Skeletal muscle cell (primary cell): ENCODE measurements at regions not wholly inside any gene's neighbourhood (a gene's known extent, or its start where the extent isn't known, plus 50 kb on each side); places are given as distances from the start of the nearest gene placed in this dataset.
A peak's percentile ranks its signal among the peaks of the same experiment; 100 is the strongest.
"Not testable (repeated sequence)": the region's sequence is repeated elsewhere in the genome, so short reads cannot be mapped to it uniquely, and the experiment has no call there.

Experiments used
- DNase-seq: peaks from one replicate; pipeline ENCODE4 v3.0.0-alpha.2; 2010; ENCODE audit warnings: low read depth
- H3K4me3 ChIP-seq: 2 replicates; pipeline ENCODE4 v1.5.1; 2011; ENCODE audit warnings: low read depth, mild to moderate bottlenecking, control low read depth, low read length, moderate library complexity

DNA sequence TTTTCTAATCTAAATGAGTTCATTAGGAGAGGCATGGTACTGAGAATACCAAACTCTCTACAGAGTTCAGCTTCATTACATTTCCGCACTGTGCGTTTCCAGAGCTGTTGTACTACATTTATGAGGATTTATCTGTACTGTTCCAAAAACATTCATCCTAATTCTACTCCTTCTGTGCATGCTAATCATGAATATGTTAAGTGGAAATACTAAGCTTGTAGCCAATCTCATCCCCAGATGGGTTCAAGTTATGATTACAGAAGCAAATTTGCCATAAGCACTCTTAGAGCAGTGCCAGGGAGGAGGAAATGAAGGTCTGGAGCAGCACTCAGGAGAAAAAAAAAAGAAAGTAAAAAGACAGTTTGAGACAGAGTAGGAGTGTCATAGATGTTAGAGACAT lies 544.3 kb downstream of the GBE1 start:
- no peak overlapping the region for H3K4me3 ChIP-seq
- no peak for DNase-seq

DNA sequence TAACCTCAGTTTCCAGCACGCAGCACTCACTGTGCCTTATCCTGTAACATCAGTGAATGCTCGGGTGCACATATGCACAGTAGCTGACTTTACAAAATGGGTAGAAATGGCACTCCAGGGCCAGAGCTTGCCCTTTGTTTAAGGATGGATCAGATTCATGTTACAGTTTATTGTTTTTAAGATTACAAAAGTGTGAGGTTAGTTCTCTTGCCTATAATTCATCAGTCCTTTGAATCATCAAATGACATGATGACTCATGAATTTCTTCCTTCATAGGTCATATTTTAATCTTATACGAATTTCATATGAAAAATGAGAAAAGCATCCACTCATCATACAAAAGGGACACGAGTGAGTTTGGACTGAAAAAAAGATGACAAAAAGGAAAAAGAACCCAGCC lies 545.3 kb downstream of the GBE1 start:
- H3K4me3 ChIP-seq = no peak overlapping the region
- DNase-seq = peak; percentile 32

DNA sequence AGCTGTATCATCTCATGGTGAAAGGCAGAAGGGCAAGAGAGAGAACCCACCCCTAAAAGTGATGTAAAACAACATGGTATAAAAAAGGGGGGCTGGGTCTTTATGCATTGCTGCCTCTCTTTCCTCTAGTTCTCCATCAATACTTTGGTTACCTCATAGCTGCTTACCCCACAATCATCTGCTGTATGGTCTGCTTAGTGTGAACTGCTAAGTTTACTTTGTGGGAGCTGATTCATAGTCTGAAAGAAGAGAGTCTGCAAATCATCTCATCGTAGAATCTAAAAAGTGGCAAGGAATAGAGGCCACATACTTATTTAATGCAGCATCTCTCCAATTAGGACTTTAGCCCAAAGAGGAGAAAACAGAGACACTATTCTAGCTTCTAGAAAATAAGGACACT lies 546.8 kb downstream of the GBE1 start:
- no peak overlapping the region for H3K4me3 ChIP-seq
- DNase-seq = peak; percentile 50

DNA sequence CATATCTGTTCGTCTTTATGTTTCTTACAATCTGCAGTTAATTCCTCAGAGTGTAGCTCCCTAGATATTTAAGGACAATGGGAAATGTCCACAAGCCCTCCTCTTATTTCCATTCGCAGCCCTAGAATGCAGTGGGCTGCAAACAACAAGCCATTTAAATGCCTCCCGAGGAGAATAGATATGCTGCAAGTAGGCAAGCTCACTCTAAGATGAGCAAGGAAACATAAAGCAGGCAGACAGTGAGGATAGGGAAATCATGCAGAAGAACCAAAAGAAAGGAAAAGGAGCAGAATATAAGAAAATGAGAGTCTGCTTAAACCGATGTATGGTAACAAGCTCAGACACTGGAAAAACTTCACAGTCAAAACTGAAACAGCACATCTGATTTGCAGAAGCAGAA lies 561.9 kb downstream of the GBE1 start:
- no peak overlapping the region for H3K4me3 ChIP-seq
- DNase-seq = no peak

DNA sequence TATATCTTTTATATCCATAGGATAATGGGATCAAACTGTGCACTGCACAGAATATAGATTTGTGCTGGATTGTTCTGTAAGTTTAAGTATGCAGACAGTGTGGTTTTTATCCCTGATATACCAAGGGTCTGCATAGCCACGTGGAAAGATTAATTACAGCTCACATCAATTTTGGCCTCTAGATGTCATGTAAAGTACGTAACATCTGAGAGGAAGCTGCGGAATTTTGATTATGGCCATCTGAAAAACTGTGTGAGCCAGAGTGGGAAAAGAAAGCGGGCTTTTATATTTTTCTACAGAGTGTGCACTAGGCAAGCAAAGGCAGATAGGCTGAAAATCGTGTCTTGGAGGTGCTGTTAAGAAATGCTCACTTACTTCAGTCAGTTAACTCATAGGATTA lies 562.7 kb downstream of the GBE1 start:
- DNase-seq = no peak

DNA sequence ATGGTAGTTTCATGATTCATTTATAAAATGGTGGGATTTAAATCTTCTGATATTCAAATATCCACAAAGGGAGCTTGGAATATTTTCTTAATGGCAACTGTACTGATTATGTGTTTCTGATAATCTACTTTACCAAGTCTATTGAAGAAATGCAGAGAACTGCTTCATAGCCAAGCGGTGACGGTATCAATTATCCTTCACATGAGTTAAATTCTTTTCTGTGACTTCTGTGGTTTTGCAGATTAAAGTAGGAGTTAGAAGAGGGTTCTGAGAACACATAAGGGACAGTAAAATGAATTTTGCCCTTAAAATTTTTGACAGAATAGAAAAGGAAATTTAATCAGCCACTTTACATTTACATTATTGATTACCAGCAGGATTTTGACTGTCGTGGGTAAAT lies 563.2 kb downstream of the GBE1 start:
- no peak overlapping the region for H3K4me3 ChIP-seq
- no peak for DNase-seq

More for the DNA sequence above, 562.7 kb downstream of the GBE1 start:
- H3K4me3 ChIP-seq = no peak overlapping the region

DNA sequence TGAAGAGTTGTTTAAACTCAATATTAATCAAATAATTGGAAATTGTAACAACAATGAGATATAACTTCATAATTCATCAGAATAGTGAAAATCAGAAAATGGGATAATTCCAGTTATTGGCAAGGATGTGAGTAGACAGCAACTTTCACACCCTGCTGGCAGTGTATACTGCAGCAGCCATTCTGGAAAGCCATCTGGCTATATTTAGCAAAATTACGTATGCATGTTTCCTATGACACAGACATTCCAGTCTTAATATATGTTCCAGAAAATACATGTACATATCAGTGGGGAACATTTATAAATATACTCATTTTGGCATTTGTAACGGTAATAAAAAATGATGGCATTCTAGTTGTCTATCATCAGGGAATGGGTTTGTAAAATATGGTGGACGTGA lies 564.1 kb downstream of the GBE1 start:
- DNase-seq = no peak
- no peak overlapping the region for H3K4me3 ChIP-seq

DNA sequence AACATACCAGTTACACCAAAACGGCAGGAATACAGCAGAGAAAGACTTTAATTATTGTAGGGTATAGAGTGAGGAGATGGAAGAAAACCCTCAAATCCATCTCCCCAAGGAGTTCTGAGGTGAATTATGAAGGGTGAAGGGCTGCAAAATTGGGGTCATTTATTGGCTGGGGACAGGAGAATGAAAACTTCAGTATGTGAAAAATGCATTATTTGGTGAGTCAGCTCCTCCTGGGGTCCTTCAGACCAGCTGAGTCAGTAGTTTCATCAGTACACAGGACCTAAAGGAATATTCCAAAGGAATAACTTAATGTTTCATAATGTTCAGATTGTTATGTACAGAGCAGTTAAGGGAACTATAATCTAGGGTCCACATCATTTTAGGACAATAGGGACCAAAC lies 566.0 kb downstream of the GBE1 start:
- DNase-seq = peak; percentile 55
- H3K4me3 ChIP-seq = no peak overlapping the region

DNA sequence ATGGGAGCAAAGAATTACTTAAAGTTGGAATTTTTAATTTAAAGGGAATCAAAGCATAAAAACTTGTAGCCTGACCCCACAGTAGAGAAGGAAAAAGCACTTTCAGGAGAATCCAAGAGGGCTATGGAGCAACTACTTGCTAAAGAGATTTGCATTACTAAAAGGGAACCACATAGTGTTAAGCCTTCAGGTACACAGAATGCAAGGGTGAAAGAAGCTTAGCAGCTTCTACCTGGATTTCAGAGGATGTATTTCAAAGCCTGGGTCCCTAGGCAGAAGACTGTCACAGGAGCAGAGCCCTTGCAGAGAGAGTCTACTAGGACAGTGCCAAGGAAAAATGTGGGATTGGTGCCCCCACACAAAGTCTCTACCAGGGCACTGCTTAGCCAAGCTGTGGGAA lies 575.0 kb downstream of the GBE1 start:
- H3K4me3 ChIP-seq = no peak overlapping the region
- no peak for DNase-seq

DNA sequence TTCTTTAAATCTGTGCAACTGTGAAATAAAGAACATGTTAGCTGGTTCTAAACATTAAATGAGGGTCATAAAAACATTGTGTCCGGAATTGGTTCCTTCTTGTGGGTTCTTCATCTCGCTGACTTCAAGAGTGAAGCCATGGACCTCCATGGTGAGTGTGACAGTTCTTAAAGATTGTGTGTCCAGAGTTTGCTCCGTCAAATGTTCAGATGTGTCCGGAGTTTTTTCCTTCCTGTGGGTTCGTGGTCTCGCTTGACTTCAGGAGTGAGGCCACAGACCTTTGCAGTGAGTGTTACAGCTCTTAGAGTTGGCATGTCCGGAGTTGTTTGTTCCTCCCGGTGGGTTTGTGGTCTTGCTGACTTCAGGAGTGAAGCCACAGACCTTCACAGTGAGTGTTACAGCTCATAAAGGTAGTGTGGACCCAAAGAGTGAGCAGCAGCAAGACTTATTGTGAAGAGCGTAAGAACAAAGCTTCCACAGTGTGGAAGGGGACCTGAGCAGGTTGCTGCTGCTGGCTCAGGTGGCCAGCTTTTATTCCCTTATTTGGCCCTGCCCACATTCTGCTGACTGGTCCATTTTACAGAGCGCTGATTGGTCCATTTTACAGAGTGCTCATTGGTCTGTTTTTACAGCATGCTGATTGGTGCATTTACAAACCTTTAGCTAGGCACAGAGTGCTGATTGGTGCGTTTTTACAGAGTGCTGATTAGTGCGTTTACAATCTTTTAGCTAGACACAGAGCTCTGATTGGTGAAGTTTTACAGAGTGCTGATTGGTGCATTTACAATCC lies 579.2 kb downstream of the GBE1 start:
- not testable (repeated sequence) for H3K4me3 ChIP-seq, DNase-seq

DNA sequence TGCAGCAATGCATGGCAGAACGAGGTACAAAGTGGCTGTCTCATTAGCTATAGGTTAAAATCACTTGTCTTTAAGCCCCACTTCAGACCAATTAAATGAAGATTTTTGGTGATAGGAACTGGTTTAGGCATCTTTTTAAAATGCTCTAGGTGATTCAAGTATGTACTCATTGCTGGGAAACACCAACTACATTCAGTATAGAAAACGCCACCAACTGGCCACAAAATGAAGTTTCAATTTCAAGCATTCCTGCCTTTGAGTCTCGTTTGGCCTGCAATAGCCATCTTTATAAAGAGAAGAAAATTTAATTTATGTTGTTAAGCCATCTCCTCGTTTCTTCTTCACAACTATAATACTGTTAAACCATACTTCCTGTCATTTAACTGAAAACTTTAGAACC lies 587.9 kb downstream of the GBE1 start:
- no peak overlapping the region for H3K4me3 ChIP-seq
- DNase-seq = no peak

DNA sequence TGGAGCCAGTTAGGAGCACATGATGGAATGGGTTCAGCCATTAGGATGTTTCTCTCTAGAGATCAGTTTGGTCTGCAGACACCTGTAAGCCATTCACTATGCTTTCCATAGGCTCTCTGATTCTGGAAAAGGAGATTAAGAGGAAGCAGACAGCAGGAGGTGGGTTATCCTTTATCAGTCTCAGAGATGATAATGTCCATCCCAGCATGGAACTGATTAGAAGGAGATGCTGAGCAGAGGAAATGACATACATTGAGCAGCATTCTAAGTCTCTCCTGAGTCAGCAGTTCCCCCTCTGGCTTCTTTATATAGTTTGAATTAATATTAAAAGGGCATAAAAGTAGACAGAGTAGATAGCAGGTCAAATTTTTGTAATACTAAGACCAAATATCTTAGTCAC lies 591.1 kb downstream of the GBE1 start:
- no peak overlapping the region for H3K4me3 ChIP-seq
- no peak for DNase-seq

DNA sequence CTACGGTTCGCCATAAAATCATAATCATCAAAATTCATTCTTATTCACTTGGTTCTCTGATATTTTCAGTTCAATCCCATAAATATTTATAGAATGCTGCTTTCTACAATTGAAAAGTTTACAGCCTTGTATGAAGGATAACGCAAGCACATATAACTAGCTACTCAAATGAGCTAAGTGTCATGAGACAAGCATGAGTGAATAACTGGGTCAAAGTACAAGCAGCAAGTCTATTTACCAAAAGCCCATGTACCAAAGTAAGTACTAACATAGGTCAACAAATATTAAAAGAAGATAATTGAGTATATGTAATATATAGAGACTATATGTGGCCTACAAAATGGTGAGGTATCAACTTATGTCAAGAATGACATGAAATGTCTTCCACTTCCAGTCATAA lies 596.6 kb downstream of the GBE1 start:
- H3K4me3 ChIP-seq = no peak overlapping the region
- no peak for DNase-seq

DNA sequence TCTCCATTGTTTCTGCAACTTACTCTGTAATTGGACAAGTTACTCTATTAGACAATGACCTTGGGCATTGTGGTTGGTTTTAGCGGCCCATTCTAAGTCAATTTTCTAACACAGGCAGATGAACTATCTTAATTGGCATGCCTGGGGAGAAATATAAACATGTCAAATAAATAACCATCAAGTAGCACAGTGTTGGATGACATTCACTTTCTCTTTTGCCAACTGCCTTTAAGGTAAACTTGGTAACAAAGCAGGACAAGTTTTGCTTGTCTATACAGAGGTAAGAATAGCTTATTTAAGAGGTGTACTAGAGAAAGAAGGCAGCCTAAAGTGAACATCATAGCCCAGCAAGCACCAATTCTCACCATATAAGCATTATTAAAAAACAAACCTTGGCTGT lies 599.6 kb downstream of the GBE1 start:
- DNase-seq = no peak

DNA sequence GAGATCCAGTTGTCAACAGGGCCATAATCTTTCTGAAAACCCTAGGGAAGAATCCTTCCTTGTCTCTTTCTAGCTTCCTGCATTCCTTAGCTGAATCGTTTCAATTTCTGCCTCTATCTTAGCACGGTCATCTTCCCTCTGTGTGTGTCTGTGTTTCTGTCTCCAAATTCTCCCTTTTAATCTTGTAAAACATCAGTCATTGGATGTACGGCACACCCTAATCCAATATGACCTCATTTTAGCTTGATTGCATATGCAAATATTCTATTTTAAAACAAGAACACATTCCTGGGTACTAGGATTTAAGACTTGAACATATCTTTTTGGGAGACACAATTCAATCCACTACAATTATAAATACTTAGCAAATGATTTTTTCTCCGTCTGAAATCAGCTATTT lies 600.3 kb downstream of the GBE1 start:
- no peak for DNase-seq
- no peak overlapping the region for H3K4me3 ChIP-seq

More for the DNA sequence above, 599.6 kb downstream of the GBE1 start:
- no peak overlapping the region for H3K4me3 ChIP-seq

DNA sequence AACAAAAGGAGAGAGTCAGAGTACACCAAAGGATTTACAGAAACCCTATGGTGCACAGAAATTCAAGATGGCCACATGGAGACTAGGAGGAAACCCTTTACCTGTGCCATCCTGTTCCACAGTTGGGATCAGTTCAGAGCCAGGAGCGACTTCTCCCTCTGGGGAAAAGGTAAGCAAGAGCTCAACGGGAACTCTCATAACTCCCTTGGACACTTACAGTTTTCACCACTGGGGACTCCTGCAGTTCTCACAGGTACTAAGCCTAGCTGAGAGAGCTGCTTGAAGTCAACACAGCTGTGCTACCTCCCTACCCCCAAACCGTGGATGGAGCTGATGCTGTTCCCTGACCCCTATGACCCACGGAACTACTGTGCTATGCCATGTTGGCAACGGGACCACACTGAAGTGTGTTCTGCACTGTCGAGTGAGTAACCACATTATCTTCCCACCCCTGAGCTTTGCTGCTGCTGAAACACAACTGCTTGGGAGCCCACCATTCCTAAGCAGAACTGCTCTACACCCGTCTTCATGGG lies 606.8 kb downstream of the GBE1 start:
- no peak for DNase-seq
- H3K4me3 ChIP-seq = no peak overlapping the region

DNA sequence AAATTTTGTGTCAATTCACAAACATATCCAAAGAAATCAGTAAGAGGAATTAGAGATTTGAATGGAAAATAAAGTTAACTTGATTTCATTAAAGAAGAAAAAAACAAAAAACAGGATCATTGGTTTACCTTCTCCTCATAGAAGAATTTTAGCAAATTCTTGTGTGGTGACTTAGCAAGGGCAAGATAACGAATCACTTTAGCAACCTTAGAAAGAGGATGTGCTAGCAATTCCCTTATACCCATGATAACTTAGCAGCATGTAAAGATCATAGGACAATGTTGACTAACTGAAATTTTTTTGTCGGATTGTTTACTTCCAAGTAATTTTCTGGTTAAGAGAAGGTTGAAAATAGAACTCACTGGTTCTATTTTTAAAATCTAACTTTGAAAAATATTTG lies 609.3 kb downstream of the GBE1 start:
- no peak for DNase-seq

DNA sequence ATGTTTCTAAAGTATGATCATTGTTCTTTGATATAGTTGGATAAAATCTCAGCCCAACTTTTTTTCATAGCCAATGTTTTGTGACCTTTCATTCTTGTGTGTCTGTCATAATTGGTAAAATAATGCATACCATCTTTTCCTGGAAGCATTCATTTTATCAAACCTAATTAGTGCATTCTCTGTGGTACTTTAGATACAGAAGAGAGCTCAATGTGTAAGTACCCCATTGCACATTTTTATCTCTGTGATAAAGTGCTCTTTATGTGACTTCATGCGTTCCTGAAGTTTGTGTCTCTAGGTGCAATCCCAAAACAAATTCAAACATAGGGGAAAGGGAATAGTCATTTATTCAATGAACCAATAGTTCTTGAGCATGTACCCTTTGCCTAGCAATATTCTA lies 628.5 kb downstream of the GBE1 start:
- no peak for DNase-seq
- H3K4me3 ChIP-seq = no peak overlapping the region

More for the DNA sequence above, 609.3 kb downstream of the GBE1 start:
- H3K4me3 ChIP-seq = no peak overlapping the region

DNA sequence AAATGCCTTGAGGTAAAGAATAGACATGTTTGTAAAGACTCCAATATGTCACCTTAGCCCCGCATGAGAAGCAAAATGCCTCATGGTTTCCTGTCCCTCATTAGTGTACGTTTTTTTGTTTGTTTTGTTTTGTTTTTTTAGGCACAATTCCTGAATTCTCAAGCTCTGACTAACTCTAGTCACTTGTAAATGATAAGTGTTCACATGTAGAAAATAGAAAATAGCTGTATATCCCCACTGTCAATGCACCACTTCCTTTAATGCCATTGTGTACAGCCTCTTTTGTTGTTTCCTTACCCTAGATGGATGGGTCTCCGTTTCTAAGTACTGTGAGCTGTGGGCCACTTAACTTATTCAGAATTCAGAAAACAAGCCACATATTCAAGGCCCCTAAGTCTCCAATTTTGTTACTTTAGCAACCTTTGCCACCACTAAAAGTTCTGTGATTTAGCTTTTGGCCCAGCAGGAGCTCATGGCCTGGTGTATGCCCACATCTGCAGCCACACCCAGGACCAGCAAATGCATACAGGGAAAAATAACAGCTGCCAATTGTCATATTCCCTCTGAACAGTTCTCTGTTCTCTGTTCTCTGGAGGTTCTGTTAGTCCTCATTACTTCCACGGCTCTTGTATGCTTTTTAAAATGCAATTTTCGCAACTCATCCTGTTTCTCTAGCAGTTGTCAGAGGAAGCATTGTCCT lies 655.5 kb downstream of the GBE1 start:
- peak; percentile 3 for DNase-seq
- H3K4me3 ChIP-seq = no peak overlapping the region

DNA sequence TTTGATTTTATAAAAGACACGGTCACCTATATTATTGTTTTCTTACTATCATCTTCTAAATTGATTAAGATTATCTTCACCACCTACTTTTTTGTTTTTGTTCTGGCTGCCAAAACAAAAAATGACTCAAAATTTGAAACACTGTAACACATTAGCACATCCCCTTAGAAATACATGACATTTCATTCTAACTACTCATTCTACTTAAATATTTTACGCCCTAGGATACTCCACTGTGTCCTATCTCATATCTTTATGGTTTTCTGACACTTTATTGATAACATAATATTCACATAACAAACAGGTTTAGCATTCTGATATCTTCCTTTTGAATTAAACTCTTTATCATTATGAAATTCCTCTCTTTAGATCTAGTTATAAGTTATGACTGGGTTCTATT lies 656.2 kb downstream of the GBE1 start:
- no peak overlapping the region for H3K4me3 ChIP-seq
- no peak for DNase-seq

DNA sequence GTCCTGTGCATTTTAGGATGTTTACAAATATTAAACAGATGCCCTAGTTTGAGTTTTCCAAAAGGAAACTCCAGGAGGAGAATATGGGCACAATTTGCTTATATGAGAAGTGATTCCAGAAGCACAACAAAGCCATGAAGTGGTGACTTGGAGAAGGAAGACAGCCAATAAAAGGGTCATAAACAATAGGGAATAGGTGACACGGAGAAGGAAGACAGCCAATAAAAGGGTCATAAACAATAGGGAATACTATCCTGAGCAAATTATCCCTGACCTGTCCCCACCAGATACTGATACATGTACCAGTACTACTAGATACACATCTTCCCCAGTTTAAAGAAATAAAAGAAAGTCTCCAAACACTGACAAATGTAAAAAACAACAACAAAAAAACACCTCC lies 663.6 kb downstream of the GBE1 start:
- no peak overlapping the region for H3K4me3 ChIP-seq
- DNase-seq = no peak
